HG02973 (cell line): ENCODE measurements at regions not wholly inside any gene's neighbourhood (a gene's known extent, or its start where the extent isn't known, plus 50 kb on each side); places are given as distances from the start of the nearest gene placed in this dataset.

Experiments
- ATAC-seq: cut with Tn5 transposase; IDR thresholded peaks from one replicate; pipeline ENCODE4 v1.9.1; 2021; ENCODE audit warnings: moderate library complexity; ENCODE audit not compliant: unreplicated experiment

GRCh38 chr1:216898801-216899200, 175.6 kb upstream of the ESRRG start:
- no peak for ATAC-seq

- no peak for ATAC-seq
Measured at GRCh38 chr1:216896146-216896545, 172.9 kb upstream of the ESRRG start.

DNA sequence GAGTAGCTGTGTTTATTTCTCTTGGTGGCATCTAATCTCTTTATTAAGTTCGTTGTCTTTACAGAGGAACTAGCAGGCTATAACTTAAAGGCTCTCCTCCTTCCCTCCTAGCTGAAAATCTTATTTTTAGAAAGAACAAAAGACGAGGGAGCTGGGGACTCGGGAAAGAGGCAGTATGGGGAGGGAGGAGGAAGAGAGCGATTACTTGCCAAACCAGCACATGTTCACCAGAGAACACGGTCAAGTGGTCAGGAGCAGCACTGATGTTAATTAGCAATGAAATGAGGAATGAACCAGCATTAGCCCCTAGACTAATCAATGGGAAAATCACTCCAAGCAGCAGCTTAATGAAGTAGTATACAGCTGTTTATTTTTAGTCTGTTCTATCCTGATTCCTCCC, 171.3 kb upstream of the ESRRG start:
- no peak for ATAC-seq

DNA sequence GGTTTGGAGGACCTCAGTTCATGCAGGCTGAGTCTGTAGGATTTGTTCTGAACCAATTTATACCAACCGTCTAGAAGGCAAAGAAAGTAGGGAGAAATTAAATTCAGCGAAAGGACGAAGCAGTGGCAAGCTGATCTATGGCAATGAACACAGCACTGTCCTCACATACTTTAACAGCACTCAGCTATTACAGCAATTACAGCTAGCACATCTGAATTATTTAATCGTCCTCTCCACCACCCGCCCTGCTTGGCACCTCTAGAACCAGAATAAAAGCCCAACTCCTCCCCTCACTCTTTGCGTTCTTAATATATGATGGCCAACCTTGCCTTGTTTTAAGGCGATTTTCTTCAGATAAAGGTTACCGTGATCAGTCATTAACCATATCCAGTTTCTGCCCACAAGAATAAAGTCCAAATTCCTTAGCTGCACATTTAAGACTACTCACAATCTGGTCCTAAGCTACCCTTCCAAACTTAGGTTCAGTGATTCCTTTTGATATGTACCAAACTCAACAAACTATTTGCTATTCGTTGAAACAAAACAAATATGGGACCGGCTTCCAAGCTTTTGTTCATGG, 169.4 kb upstream of the ESRRG start:
- ATAC-seq = no peak

GRCh38 chr1:216890871-216891270, 167.6 kb upstream of the ESRRG start:
- ATAC-seq = no peak

GRCh38 chr1:216888731-216889130, 165.5 kb upstream of the ESRRG start:
- ATAC-seq = no peak

DNA sequence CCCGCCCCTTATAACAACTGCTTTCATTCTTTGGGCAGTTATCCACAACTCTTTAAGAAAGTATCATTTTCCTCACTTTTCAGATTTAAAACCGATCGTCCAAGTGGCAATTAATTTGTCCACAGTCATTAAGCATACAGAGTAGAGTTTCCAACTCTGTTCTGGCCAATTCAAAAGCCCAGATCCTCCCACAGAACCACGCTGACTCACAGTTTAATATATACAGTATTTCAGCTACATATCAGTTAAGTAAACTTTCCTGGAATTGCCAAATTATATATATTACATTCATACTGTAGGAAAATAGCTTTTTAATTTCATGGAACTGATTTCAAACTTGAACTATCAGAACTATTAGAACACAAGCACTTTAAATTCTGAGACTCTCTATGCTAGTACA, 163.8 kb upstream of the ESRRG start:
- no peak for ATAC-seq

DNA sequence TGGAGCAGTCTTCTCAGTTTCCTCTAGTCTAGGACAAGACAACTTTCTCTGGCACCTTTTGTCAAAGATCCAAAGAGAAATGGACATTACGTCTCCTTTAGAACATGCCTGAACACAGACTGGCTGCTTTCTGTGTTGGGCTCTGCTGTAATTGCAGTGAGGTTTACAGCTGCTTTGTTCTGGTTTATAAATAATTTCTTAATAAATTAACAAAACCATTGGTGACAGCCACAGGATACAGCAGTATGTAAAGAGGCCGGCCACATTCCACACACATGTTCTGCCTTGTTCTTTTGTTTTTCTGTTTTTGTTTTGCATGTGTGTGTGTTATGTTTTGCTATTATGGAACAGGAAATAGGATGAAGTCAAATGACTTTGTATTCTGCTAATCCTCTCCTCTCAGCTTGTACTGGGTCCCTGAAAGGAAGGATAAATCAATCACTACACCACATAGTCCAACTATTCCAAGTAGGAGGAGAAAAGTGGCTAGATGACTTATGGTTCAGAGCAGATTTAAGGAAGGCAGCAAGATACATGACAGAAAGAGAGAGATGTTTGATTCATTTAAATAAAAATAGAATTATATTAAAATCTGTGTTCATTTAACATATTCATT, 161.5 kb upstream of the ESRRG start:
- no peak for ATAC-seq

DNA sequence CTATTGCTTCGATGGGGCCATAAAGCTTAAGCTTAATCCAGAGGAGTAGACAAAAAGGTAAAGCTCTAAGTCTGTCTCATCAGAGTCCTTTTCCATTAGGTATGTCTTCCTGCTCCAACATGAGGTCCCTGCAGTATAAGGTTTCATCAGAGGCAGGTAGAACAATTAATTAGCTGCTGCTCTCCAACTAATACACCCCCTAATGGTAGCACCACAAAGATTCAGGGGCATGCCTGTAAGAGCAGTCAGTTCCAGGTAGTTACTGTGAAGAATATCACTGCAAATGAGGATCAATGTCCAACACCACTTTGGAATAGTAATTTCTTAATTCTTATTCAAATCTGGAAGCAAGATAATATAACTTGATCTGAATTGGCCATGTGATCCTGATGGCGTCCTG, 160.3 kb upstream of the ESRRG start:
- ATAC-seq = no peak

DNA sequence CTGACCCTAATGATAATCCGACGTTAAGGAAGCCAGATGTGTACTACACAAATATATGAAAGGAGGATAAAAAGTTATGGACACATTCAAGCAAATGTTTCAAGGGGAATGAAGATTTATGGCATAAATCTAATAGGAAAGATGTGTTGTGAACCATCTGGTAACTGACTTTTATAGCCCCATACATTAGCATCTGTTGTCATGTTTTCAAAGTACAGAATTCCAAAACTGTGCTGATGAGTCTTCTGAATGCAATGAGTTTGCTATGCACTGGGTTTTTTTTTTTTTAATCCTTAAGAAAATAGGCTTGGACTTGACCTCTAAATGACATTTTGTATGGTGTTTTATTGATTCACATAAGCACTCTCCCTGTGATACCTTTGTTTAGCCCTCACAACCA, 158.5 kb upstream of the ESRRG start:
- ATAC-seq = no peak

DNA sequence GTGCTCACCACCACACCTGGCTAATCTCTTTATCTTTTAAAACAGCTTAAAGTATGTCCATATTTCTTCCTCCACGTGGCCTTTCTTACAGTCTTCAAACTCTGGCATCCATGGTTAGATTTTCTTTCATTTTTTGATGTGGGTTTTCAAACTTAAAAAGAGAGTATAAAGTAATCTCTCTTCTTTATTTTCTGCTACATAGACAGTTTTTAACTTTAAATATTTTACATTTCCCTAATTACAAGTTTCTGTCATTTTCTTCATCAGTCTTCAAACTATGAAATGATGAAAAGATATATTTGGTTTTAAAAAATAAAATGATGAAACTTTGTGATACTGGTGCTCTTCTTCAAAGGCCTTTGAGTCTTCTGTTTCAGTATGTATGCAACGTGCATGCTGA, 143.5 kb upstream of the ESRRG start:
- no peak for ATAC-seq

GRCh38 chr1:216855810-216856209, 132.6 kb upstream of the ESRRG start:
- ATAC-seq = no peak

- ATAC-seq = no peak
Measured at GRCh38 chr1:216854836-216855484, 131.7 kb upstream of the ESRRG start.

- ATAC-seq = no peak
Measured at GRCh38 chr1:216851073-216851472, 127.8 kb upstream of the ESRRG start.

- no peak for ATAC-seq
Measured at GRCh38 chr1:216849146-216849545, 125.9 kb upstream of the ESRRG start.

- no peak for ATAC-seq
Measured at GRCh38 chr1:216847397-216848036, 124.3 kb upstream of the ESRRG start.

- ATAC-seq = no peak
Measured at GRCh38 chr1:216846339-216846738, 123.1 kb upstream of the ESRRG start.

DNA sequence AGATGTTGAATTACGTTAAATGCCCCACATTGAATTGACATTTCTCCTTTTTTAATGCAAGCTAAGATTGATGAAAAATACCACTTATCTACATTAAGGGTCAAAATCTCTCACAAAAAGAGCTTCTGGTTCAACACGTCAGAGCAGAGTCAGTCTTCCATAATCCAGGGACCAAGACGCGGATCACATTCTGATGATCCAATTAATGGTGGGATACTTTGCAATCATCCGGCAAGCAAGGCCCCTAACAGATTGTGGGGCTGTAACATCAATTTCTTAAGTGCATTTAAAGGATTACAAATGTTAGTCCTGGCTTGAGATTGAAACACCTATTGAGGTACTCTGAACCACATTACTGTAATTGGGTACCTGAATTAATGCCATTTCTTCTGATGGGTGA, 120.2 kb upstream of the ESRRG start:
- no peak for ATAC-seq

- ATAC-seq = no peak
Measured at GRCh38 chr1:216841165-216841564, 117.9 kb upstream of the ESRRG start.

DNA sequence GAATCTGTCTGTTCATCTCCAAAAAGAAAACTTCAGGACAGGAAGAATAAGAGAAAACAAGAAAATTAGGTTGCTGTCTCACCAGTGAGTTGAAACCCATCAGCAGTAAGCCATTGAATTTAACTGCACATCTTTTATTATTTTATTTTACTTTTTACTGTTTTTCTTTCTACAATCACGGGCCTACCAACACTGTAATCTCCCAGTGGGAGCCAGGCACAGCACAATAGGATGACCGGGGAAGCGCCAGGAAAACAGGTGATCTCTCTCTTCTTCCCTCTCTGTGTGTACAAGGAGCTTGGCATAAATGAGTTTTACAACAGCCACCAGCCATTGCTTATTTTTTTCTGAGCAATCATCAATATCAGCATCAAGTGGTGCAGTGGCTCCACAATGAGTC, 113.1 kb upstream of the ESRRG start:
- no peak for ATAC-seq

- no peak for ATAC-seq
Measured at GRCh38 chr1:216833509-216833908, 110.3 kb upstream of the ESRRG start.

DNA sequence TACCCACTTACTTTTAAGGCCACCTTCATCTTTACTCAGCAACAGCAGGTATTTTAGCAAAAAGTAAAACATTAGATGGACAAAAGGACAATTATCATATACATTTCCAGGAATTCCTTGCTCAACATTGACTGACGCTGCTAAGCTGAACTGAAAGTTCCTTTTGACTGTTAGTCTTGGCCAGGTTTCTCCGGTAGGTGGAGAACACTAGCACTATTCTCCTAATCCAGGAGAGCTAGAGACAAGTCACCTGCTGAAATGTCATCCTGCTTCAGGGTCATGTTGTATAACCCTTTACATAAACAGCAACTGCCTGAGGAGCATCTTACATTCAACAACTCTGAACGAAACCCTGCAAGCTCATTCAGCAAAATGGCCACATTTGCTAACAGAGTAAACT, 109.0 kb upstream of the ESRRG start:
- ATAC-seq = no peak
